SU-DHL-6 (cell line): ENCODE measurements at regions not wholly inside any gene's neighbourhood (a gene's known extent, or its start where the extent isn't known, plus 50 kb on each side); places are given as distances from the start of the nearest gene placed in this dataset.

Experiments
- H2AFZ ChIP-seq: fragments of 200-600 bp; sonication (generic); 2 replicates; pipeline ENCODE4 v1.6.1; 2014; ENCODE audit warnings: low read depth, mild to moderate bottlenecking, moderate library complexity, mixed read lengths, antibody characterized with exemption, low read length; ENCODE audit not compliant: severe bottlenecking
- H3F3A ChIP-seq: fragments of 200-600 bp; shearing (Covaris generic); 2 replicates; pipeline ENCODE4 v1.6.0; 2016; ENCODE audit warnings: antibody characterized with exemption, mild to moderate bottlenecking; ENCODE audit not compliant: insufficient read depth
- H3K27ac ChIP-seq: fragments of 200-600 bp; sonication (generic); 2 replicates; pipeline ENCODE4 v1.5.1; 2016; ENCODE audit warnings: low read depth, mild to moderate bottlenecking, low read length, moderate library complexity, mixed read lengths
- H3K27me3 ChIP-seq: fragments of 200-600 bp; sonication (generic), shearing (Covaris generic); 2 replicates; pipeline ENCODE4 v1.6.0; 2014; ENCODE audit warnings: mild to moderate bottlenecking, low read length
- H3K36me3 ChIP-seq: fragments of 200-600 bp; sonication (generic); 2 replicates; pipeline ENCODE4 v1.6.1; 2014; ENCODE audit warnings: mild to moderate bottlenecking, low read length, mixed read lengths
- H3K4me2 ChIP-seq: fragments of 300-600, 200-600 bp; shearing (Covaris generic), sonication (generic); 2 replicates; pipeline ENCODE4 v1.6.0; 2014; ENCODE audit warnings: low read length, low read depth, mild to moderate bottlenecking; ENCODE audit not compliant: poor library complexity, severe bottlenecking
- H3K4me3 ChIP-seq: fragments of 200-600 bp; sonication (generic); 2 replicates; pipeline ENCODE4 v1.5.1; 2014; ENCODE audit warnings: antibody characterized with exemption, low read length, mild to moderate bottlenecking, mixed read lengths; ENCODE audit not compliant: insufficient read depth, poor library complexity, severe bottlenecking
- H3K79me2 ChIP-seq: fragments of 200-600 bp; sonication (generic); 2 replicates; pipeline ENCODE4 v1.6.1; 2014; ENCODE audit warnings: mild to moderate bottlenecking, low read length, moderate library complexity; ENCODE audit not compliant: insufficient read depth
- H3K9ac ChIP-seq: fragments of 200-600 bp; sonication (generic); 2 replicates; pipeline ENCODE4 v1.7.0; 2014; ENCODE audit warnings: mild to moderate bottlenecking, low read length
- H3K9me2 ChIP-seq: fragments of 200-600 bp; sonication (generic); replicated peaks from 2 replicates; pipeline ENCODE4 v1.6.1; 2014; ENCODE audit warnings: low read length; ENCODE audit not compliant: insufficient read depth
- H3K9me3 ChIP-seq: fragments of 200-600 bp; sonication (generic); 2 replicates; pipeline ENCODE4 v1.6.1; 2014; ENCODE audit warnings: low read length, mixed read lengths; ENCODE audit not compliant: insufficient read depth
- H4K20me1 ChIP-seq: fragments of 200-600 bp; sonication (generic); 2 replicates; pipeline ENCODE4 v1.6.1; 2014; ENCODE audit warnings: low read depth, mild to moderate bottlenecking, antibody characterized with exemption, low read length, moderate library complexity, mixed read lengths
- EZH2phosphoT487 ChIP-seq: fragments of 200-600 bp; sonication (generic), shearing (Covaris generic); conservative IDR thresholded peaks from 2 replicates; pipeline ENCODE4 v1.6.1; 2018; ENCODE audit warnings: mild to moderate bottlenecking, antibody characterized with exemption, low read length, moderate library complexity, mixed read lengths
- TF ChIP-seq, protein P1 (sequence below): fragments of 200-600 bp; sonication (generic); IDR thresholded peaks from one replicate; pipeline ENCODE4 v1.5.1; 2017; ENCODE audit warnings: antibody characterized with exemption, mild to moderate bottlenecking, low read length, moderate library complexity; ENCODE audit not compliant: insufficient read depth, poor library complexity, severe bottlenecking

DNA sequence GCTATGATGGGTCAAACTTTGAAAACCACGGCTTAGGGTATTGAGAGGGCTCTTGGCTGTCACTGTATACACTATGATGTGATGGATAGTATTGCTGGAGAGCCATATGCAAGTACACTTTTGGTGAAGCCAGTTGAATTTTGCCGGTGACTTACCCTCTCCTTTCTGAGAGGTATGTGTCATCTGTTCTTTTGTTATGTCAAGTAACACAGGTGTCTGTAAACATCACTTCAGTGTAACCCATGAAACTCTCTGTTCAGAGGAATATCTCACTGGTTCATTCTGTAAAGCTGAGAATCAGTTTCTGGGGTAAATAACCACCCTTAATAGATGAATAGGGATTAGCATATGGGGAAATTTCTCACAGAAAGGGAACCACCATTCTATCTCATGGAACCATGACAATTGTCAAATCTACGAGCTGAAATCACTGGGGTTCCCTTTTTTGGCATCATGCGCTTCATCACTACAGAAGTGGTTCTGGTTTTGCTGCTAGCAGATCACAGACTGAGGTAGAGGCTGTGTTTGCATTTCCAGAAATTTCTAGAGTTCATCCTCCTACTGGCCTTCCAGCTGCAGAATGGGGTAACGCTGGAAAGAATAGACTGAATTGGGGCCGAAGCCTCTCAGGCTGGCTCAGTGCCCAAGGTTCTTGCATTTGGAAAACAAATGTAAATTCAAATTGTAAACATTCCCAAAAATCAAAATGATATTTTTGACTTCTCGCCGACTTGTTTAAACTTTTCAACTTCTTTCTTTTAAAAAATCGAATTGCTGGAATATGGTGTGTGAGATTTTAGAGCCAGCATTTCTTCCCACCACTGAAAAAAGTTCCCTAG lies 83.3 kb upstream of the CREB5 start:
- no peaks in the 10 kb centered on the region for H4K20me1 ChIP-seq
- H3F3A ChIP-seq: no peaks in the 10 kb centered on the region
- no peak overlapping the region for H3K27ac ChIP-seq
- H3K9me2 ChIP-seq: no peaks in the 10 kb centered on the region
- no peaks in the 10 kb centered on the region for H3K36me3 ChIP-seq
- no peak overlapping the region for H2AFZ ChIP-seq
- H3K9me3 ChIP-seq: no peaks in the 10 kb centered on the region; the same call in 1 of the 2 replicates
- H3K4me3 ChIP-seq: no peak overlapping the region
- no peak overlapping the region for H3K9ac ChIP-seq
- no peaks in the 10 kb centered on the region for H3K27me3 ChIP-seq
- no peak overlapping the region for H3K4me2 ChIP-seq
- TF ChIP-seq EZH2phosphoT487: no peak
- TF ChIP-seq, protein P1, sequence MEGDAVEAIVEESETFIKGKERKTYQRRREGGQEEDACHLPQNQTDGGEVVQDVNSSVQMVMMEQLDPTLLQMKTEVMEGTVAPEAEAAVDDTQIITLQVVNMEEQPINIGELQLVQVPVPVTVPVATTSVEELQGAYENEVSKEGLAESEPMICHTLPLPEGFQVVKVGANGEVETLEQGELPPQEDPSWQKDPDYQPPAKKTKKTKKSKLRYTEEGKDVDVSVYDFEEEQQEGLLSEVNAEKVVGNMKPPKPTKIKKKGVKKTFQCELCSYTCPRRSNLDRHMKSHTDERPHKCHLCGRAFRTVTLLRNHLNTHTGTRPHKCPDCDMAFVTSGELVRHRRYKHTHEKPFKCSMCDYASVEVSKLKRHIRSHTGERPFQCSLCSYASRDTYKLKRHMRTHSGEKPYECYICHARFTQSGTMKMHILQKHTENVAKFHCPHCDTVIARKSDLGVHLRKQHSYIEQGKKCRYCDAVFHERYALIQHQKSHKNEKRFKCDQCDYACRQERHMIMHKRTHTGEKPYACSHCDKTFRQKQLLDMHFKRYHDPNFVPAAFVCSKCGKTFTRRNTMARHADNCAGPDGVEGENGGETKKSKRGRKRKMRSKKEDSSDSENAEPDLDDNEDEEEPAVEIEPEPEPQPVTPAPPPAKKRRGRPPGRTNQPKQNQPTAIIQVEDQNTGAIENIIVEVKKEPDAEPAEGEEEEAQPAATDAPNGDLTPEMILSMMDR: no peak
- no peaks in the 10 kb centered on the region for H3K79me2 ChIP-seq

DNA sequence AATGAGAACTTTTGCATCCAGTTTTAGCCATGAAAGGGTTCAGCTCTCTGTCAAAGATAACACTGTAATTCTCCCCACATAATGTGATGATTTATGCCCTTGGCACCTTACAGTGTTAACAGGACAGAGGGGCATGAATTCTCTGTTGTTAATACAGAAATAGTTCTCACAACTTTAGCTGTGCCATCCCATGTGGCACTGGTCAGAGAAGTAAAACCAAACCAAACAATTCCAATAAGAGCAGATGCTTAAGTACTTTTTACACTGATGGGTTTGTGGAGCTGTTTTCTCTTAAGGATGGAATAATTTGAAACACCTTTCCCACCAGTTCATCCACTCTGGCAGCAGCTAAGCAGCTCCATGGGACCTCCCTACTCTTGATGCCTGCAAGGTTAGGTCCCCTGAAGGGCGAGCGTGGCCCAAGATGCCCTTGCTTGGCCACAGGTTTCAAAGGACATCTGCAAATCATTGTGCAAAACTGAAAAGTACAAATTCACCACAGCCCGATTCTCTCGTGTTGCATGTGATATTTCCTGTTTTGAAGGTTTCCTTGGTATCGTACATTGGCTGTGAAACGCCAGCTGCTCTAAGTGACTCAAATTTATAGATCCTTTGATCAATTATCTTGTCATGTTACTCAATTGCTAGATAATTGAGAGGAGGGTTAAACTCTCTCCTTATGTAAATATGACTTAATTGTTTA lies 82.5 kb upstream of the CREB5 start:
- no peak overlapping the region for H3K27ac ChIP-seq
- H3K4me3 ChIP-seq: no peak overlapping the region
- TF ChIP-seq, protein P1: no peak
- TF ChIP-seq EZH2phosphoT487: no peak

DNA sequence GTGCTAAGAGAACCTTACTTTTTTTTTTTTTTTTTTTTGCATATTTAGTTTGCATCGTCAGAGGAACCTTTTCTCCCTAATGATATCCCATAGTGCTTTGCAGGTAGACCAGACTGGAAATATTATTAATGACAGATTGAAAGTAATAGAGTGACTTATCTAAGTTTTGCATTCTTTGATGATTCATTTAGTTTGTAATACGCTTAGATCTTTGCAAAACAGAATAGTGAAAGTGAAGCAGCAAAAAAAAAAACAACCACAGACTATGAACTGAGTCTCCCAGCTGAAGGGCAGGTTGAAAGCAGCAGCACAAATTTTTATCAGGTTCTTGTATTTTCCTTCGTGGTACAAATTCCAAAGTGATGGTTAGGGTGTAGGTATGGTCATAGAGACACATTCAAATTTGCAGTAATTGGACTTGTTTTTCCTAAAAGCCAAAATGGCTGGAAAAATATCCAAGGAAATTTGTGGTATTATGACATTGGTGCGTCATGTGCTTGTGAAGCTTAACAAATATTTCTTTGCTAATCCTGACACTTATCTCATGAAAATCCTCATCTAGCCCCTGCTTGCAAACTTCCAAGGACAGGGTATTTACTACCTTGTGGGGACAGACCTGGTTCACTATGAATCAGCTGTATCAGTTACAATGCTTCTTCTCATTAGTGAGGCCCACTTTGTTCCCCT lies 81.8 kb upstream of the CREB5 start:
- Histone ChIP-seq H3K36me3 (no peaks in the 10 kb centered on the region), H3K27me3 (no peaks in the 10 kb centered on the region), H3K9ac (no peak overlapping the region), H3K9me2 (no peaks in the 10 kb centered on the region), H4K20me1 (no peaks in the 10 kb centered on the region), H3K9me3 (peaks cover 7% of the 10 kb centered on the region; the same call in 1 of the 2 replicates), H3F3A (no peaks in the 10 kb centered on the region), H3K4me2 (peak overlapping the region; percentile 2), H3K4me3 (no peak overlapping the region), H3K27ac (no peak overlapping the region), H3K79me2 (no peaks in the 10 kb centered on the region), H2AFZ (no peak overlapping the region)
- TF ChIP-seq, protein P1: no peak
- TF ChIP-seq EZH2phosphoT487: no peak

More for the DNA sequence above, 82.5 kb upstream of the CREB5 start:
- H3K4me2 ChIP-seq: peak overlapping the region; percentile 2
- no peak overlapping the region for H2AFZ ChIP-seq
- no peaks in the 10 kb centered on the region for H4K20me1 ChIP-seq
- H3K9me2 ChIP-seq: no peaks in the 10 kb centered on the region
- H3K79me2 ChIP-seq: no peaks in the 10 kb centered on the region
- H3K27me3 ChIP-seq: no peaks in the 10 kb centered on the region
- no peaks in the 10 kb centered on the region for H3F3A ChIP-seq
- H3K9ac ChIP-seq: no peak overlapping the region
- H3K36me3 ChIP-seq: no peaks in the 10 kb centered on the region
- H3K9me3 ChIP-seq: no peaks in the 10 kb centered on the region; the same call in 1 of the 2 replicates
